Stimulated activated CD4-positive, alpha-beta T cell treated with anti-CD3 and anti-CD28 coated beads, Interleukin-1b, Interleukin-23, amount 100 ng/mL, for 4 hours (primary cell): ENCODE measurements at regions not wholly inside any gene's neighbourhood (a gene's known extent, or its start where the extent isn't known, plus 50 kb on each side); places are given as distances from the start of the nearest gene placed in this dataset.

ENCODE experiments used
- DNase-seq, 2 donors: peaks; one replicate each; pipeline ENCODE4 v3.0.0-alpha.2; 2020; ENCODE audit warnings: low read depth in 2 of 2

GRCh38 chr1:228894442-228894989 lies 159.2 kb downstream of the RHOU start:
- no peak for DNase-seq

- DNase-seq, result no peak
These were observed 162.6 kb downstream of the RHOU start for GRCh38 chr1:228897901-228898300.

GRCh38 chr1:228898582-228898992 lies 163.3 kb downstream of the RHOU start:
- DNase-seq, result no peak

GRCh38 chr1:228899421-228899956 lies 164.2 kb downstream of the RHOU start:
- DNase-seq, result no peak

- no peak for DNase-seq
These were observed 165.0 kb downstream of the RHOU start for GRCh38 chr1:228900099-228900885.

GRCh38 chr1:228900886-228901392 lies 165.7 kb downstream of the RHOU start:
- DNase-seq, result no peak

- no peak for DNase-seq
These were observed 166.8 kb downstream of the RHOU start for GRCh38 chr1:228901936-228902681.

GRCh38 chr1:228902781-228903433 lies 167.6 kb downstream of the RHOU start:
- no peak for DNase-seq

GRCh38 chr1:228903434-228904071 lies 168.3 kb downstream of the RHOU start:
- DNase-seq, result no peak

GRCh38 chr1:228904222-228904621 lies 168.9 kb downstream of the RHOU start:
- DNase-seq, result no peak

GRCh38 chr1:228905701-228906101 lies 170.4 kb downstream of the RHOU start:
- no peak for DNase-seq

- no peak for DNase-seq
These were observed 171.1 kb downstream of the RHOU start for GRCh38 chr1:228906223-228906860.

- no peak for DNase-seq
These were observed 176.2 kb downstream of the RHOU start for GRCh38 chr1:228911225-228912210.

- no peak for DNase-seq
These were observed 178.5 kb downstream of the RHOU start for GRCh38 chr1:228913626-228914414.

- no peak for DNase-seq
These were observed 179.4 kb downstream of the RHOU start for GRCh38 chr1:228914700-228915099.

- no peak for DNase-seq
These were observed 182.1 kb downstream of the RHOU start for GRCh38 chr1:228917342-228917741.

- DNase-seq, result no peak
These were observed 182.5 kb downstream of the RHOU start for GRCh38 chr1:228917755-228918154.

GRCh38 chr1:228918335-228918734 lies 183.1 kb downstream of the RHOU start:
- no peak for DNase-seq

- no peak for DNase-seq
These were observed 184.6 kb downstream of the RHOU start for GRCh38 chr1:228919914-228920313.
